NCI-H146 treated with DMSO at 0.1 percent for 48 hours (cell line): ENCODE measurements at regions not wholly inside any gene's neighbourhood (a gene's known extent, or its start where the extent isn't known, plus 50 kb on each side); places are given as distances from the start of the nearest gene placed in this dataset.
"Not testable (repeated sequence)": the region's sequence is repeated elsewhere in the genome, so short reads cannot be mapped to it uniquely, and the experiment has no call there.

ENCODE experiments used
- DNase-seq: peaks from one replicate; lab custom pipeline; 2025; ENCODE audit not compliant: unreplicated experiment; lab: John Stamatoyannopoulos, UW

GRCh38 chr9:135373820-135374219 is 105.8 kb upstream of the PPP1R26 start:
- DNase-seq, result no peak

DNA sequence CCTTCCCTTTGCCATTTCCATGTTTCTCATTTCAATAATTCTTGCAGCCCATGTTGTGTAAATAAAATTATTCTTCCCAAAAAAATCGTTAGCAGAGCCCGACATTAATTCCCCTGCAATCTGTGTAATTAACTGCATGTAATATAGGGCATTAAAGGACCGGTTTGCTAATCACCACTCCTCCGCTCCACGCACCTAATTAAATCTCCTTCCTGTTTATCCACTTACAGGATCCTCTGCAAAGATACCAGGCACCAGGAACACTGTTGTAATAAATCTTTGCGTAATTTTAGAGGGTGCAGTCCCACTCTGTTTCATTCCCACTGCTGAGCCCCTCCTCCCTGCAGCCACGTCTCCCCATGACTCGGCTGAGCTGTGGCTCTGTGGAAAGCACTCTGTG is 105.0 kb upstream of the PPP1R26 start:
- DNase-seq, result no peak

DNA sequence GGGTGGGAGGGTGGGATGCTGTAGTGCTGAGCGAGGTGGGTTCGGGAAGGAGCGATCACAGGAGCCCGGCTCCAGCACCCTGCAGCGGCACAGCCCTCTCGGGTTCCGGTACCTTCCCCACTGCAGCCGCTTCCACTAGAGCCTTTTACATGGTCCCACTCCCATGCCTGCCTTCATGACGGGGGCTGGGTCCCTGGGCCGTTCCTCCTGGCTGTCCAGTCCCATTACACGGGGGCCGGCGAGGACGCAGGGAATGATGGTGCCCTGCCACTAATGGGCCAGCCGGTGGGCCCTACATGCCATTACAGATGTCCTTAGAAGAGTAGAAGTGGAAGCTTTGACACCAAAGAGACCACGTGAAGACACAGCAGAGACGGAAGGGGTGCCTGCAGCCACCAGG is 104.6 kb upstream of the PPP1R26 start:
- DNase-seq, result no peak

DNA sequence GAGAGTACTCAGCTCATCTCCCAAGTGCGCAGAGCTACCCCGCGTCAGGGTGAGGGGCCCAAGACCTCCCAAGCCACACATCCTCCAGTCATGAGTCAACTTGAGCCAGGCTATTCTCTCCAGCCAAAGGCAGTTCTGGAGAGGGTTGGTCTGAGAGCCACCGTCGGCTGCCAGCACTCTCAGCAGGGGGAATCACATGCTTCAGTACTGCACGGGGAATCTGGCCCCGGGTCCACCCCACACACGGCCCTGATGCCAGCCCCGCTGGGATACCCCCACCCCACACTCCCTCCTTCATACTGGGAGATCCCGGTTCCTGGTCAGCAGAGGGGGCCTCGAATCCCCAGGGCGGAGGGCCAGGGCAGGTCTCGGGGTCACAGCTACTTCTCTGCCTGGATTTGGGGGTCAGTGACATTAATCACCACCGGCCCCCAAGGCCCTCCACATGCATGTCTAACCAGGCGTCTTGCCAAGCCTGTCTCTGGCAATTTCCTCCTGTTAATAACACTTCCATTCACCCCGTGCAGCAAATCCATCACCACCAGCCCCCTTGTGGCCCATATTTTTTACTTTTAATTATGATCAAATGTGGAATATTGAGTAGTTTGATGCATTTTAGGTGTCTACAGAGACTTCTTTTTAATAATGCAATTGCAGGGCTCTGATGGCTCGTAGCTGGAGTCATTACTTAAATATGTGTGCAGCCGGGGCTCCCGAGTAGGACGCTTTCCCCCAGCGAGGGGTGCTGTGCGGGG is 102.9 kb upstream of the PPP1R26 start:
- DNase-seq, result no peak

- DNase-seq, result no peak
These were observed 102.2 kb upstream of the PPP1R26 start for GRCh38 chr9:135377431-135377830.

- no peak for DNase-seq
These were observed 100.8 kb upstream of the PPP1R26 start for GRCh38 chr9:135378751-135379150.

GRCh38 chr9:135379540-135380267 is 99.9 kb upstream of the PPP1R26 start:
- DNase-seq, result no peak

DNA sequence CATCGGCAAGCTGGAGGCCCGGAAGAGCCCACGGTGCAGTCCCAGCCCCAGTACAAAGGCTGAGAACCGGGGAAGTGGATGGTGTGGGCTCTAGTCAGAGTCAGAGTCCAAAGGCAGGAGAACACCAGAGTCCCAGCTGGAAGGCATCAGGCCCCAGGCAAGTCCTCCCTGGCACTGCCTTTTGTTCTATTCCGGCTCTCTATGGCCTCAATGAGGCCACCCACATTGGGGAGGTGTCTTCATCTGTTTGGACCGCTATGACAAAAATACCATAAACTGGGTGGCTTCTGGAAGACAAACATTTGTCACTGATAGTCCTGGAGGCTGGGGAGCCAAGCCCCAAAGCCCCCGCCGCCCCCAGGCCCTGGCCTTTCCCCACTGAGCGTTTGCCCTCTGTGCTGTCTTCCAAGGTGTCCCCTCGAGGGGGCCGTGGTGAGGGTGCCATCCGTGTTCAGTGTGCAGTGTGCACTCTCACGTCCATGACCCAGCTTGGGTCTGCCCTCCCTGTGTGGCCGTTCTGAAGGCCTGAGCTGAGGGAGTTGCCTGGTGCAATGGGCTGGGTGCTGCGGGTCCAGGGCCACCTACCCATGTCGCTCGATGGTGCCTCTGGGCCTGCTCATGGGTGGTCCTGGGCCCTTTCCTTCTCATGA is 99.1 kb upstream of the PPP1R26 start:
- DNase-seq, result no peak

DNA sequence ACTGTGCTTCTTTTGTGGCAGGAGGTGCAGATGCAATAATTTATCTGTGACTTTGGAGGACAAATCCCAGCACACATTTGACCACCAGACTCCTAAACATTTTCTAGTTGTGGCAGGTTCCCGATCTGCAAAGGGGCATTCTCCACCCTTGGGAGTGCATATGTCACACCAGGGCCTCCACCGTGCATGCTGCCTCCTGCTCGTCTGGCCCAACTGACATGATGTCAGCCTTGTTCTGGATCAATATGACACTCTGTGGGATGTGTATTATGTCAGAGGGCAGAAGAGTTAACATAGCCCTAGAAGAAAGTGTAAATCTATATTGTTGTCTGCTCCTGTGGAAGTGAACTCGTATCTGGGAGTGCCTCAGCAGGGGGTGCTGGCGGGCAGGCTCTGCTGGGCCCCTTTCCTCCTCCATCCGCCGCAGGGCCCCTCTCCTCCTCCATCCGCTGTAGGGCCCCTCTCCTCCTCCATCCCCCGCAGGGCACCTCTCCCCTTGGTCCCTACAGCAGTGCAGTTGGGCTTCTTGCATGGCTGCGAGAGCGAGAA is 97.7 kb upstream of the PPP1R26 start:
- DNase-seq, result no peak

- no peak for DNase-seq
These were observed 95.4 kb upstream of the PPP1R26 start for GRCh38 chr9:135384226-135384625.

DNA sequence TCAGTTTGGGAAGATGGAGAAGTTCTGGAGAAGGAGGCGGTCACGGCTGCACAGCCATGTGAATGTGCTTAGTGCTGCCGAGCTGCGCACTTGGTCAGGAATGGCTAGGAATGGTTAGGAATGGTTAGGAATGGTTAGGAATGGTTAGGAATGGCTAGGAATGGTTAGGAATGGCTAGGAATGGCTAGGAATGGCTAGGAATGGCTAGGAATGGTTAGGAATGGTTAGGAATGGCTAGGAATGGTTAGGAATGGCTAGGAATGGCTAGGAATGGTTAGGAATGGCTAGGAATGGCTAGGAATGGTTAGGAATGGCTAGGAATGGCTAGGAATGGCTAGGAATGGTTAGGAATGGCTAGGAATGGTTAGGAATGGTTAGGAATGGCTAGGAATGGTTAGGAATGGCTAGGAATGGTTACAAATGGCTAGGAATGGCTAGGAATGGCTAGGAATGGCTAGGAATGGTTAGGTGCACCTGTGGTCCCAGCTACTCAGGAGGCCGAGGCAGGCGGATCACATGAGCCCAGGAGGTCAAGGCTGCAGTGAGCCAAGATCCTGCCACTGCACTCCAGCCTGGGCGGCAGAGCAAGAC is 94.7 kb upstream of the PPP1R26 start:
- not testable (repeated sequence) for DNase-seq

GRCh38 chr9:135385793-135386192 is 93.8 kb upstream of the PPP1R26 start:
- no peak for DNase-seq

DNA sequence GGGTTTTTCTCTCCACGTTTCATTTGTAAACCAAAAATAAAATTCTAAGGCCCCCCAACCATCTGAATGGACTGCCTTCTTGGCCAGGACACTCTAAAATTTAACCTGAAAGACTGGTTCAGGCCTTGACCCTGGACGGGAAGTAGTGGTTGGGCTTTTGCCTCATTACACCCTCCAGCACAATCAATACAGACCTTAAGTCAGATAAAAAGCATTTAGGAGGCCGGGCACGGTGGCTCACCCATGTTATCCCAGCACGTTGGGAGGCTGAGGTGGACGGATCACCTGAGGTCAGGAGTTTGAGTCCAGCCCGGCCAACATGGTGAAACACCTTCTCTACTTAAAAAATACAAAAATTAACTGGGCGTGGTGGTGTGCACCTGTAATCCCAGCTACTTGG is 91.6 kb upstream of the PPP1R26 start:
- DNase-seq, result no peak

GRCh38 chr9:135388530-135388929 is 91.1 kb upstream of the PPP1R26 start:
- no peak for DNase-seq

DNA sequence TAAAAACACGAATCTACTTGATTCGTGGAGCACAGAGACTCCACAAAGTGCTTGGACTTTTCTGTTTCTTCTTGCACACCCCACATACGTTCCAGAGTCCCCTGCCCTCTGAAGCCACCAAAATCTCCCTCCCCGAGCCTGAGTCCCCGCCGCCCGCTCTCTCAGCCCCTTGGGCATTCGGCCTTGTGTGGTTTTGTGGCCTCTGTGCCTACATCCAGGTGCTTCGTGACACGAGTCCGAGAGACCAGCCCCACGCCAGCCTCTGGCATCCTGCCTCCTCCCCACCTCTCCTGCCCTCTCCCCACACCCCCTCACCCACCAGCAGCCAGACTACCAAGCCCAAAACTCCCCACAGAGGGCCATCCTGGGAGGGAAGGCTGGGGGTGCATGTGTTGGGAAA is 87.8 kb upstream of the PPP1R26 start:
- no peak for DNase-seq

DNA sequence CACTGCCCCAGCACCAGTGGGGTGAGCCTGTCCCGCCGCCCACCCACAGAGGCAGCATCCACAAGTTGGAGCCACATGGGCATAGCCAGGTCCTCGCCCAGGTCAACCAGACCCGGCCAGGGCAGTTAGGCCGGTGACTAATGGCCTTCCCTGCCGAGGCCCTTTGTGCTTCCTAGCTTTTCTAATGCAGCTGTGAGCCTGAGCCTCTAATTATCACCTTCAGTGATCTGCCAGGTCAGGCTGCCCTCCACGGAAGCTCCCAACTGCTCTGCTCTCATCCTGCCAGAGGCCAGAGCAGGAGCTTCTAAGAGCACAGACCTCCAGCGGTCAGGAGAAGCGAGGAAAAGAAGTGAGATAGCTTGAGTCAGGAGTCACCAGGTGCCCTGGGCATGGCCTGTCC is 87.1 kb upstream of the PPP1R26 start:
- DNase-seq, result no peak

GRCh38 chr9:135394131-135394530 is 85.5 kb upstream of the PPP1R26 start:
- no peak for DNase-seq

GRCh38 chr9:135394699-135395645 is 84.6 kb upstream of the PPP1R26 start:
- DNase-seq, result no peak

GRCh38 chr9:135397142-135397541 is 82.4 kb upstream of the PPP1R26 start:
- no peak for DNase-seq

DNA sequence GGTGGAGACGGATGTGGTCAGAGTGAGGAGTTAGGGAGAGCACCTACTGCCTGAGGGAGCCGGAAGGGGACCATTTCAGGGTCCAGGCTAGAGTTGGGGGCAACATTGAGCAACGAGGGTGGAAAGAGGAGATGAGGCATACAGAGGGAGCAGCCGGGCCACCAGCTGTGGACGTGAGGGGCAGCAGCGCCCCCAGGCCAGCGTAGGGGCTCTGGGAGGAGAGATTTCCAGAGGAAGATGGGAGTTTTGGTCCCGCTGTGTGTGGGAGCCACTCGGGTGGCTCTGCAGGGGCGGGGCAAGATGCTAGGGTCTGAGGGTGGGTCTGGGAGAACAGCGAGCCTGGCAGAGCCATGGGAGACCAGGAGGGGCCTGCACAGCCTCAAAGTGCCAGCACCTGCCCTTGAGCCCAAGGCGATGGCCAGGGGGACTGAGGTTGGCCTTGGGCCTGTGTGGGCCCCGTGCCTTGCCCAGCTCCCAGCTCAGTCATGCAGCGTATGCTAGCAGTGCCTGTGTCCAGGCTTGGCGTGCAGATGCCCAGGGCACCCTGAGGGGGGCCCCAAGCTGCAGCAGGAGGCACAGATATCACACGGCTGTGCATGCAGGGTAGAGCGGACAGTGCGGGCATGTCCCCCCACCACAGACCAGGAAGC is 80.5 kb upstream of the PPP1R26 start:
- DNase-seq, result no peak
